GM12874 (cell line): ENCODE measurements at regions not wholly inside any gene's neighbourhood (a gene's known extent, or its start where the extent isn't known, plus 50 kb on each side); places are given as distances from the start of the nearest gene placed in this dataset.

ENCODE experiments used
- TF ChIP-seq, protein P1 (sequence below): IDR thresholded peaks from 2 replicates; pipeline ENCODE4 v1.5.1; 2011; ENCODE audit warnings: low read depth, mild to moderate bottlenecking, control low read depth, low read length, moderate library complexity; ENCODE audit not compliant: insufficient read depth

DNA sequence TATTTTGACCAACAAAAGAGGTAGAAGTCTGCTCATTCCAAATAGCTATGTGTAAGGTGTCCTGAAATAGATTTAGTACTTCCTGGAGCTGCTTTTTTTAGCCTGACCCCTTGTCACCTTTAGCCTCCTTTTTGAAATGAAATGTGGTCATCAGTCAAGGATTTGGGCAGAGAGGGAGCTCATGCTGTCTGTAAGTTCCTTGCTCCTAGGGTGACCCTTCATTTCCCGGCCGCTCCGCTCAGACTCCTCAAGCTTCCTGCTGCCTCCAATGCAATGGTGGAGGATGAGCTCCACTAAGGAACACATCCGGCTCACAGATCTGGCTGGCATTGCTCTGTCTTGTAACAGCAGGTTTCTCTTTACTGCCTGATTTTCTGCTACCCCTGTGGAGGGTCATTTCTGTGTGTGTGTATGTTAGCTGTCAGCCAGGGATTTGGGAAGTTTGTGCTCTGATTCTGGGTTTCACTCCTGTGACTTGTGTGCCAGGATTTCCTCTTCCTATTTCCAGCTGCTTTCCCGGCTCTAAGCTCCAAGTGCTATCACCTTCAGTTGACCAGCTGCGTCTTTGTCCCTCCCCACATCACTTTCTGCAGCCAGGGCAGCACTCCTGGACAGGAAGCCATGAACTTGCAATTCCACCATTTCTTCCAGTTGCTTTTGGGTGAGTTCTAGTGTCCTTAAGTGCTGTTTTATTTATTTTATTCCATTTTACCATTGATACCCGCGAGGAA, 265.9 kb downstream of the ICE1 start:
- TF ChIP-seq, protein P1, sequence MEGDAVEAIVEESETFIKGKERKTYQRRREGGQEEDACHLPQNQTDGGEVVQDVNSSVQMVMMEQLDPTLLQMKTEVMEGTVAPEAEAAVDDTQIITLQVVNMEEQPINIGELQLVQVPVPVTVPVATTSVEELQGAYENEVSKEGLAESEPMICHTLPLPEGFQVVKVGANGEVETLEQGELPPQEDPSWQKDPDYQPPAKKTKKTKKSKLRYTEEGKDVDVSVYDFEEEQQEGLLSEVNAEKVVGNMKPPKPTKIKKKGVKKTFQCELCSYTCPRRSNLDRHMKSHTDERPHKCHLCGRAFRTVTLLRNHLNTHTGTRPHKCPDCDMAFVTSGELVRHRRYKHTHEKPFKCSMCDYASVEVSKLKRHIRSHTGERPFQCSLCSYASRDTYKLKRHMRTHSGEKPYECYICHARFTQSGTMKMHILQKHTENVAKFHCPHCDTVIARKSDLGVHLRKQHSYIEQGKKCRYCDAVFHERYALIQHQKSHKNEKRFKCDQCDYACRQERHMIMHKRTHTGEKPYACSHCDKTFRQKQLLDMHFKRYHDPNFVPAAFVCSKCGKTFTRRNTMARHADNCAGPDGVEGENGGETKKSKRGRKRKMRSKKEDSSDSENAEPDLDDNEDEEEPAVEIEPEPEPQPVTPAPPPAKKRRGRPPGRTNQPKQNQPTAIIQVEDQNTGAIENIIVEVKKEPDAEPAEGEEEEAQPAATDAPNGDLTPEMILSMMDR: no peak

DNA sequence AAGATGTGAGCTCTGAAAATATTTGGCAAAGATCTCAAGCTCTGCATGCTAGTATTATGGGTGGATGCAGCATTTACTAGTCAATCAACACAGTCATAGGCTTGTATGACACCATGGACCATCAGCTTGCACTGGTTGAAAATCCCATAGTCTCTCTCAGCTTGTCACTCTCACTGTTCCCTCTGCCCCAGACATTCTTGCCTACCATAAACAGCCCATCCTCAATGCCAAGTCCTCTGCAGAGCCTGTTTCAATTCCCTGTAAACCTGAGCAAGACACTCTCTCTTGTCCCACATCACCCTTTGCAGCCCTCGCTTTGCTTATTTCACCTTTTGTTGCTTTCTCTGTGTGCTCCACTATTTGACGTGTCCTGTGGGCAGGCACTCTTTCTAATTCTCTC, 264.6 kb downstream of the ICE1 start:
- TF ChIP-seq, protein P1: no peak

DNA sequence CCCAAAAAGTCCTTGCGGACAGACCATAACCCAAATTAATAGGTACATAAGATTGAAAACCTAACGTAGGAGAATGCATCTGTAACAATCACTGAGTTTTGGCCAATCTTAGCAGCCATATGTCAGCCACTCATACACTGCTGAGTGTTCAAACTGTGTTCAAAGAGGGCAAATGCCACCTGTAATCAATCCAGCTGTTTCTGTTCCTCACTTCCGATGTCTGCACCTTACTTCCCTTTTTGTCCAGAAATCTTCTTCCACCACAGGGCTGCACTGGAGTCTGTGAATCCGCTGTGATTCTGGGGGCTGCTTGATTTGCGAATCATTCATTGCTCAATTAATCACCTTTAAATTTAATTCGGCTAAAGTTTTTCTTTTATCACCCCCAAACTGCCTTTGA, 263.9 kb downstream of the ICE1 start:
- TF ChIP-seq, protein P1: no peak

DNA sequence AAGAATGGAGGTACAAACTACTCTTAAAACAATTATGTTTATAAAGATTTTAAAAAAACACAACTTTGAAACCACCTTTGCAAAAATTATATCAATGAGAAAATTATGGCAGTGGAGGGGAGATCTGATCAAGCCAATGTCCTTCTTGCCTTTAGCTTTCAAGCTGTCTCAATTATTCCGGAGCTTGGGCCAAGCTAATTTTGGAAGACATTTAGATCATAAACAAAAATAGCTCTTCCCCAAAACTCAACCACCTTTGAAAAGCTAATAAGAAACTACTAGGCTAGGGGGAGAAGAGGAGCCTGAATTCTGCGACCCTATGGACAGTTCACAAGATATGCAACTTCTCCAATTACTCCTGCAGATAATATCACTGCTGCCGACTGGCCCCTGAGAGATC, 263.3 kb downstream of the ICE1 start:
- TF ChIP-seq, protein P1: no peak

DNA sequence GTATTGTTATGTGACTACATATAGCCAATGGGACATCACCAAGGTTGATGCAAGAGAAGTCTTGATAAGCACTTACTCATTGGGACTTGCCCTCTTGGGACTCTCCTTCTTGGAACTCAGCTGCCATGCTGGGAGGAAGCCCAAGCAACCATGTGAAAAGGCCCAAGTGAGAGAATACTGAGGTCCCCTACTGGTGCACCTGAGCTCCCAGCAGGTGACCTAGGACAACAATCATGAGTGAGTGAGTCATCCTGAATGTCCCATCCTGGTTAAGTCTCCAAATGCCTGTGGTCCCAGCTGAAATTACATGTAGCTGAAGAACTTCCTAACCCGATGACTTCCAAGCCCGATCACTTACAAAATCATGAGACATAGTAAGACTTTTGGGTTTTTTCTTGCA, 260.7 kb downstream of the ICE1 start:
- TF ChIP-seq, protein P1: no peak

DNA sequence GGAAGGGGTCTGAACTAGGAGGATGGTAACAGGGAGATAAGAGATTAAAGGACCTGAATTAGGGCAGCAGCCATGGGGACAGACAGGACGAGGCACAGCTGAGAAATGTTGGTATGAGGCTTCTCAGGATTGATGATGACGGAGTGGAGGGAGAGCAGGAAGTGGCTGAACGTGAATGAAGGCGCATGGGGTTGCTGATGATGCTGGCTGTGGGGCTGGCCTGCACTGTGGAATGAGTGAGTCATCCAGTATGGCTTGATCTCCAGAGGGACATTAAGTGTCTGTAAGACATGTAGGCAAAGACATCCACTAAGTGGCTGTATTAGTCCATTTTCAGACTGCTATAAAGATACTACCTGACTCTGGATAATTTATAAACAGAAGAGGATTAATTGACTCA, 256.4 kb downstream of the ICE1 start:
- TF ChIP-seq, protein P1: no peak

DNA sequence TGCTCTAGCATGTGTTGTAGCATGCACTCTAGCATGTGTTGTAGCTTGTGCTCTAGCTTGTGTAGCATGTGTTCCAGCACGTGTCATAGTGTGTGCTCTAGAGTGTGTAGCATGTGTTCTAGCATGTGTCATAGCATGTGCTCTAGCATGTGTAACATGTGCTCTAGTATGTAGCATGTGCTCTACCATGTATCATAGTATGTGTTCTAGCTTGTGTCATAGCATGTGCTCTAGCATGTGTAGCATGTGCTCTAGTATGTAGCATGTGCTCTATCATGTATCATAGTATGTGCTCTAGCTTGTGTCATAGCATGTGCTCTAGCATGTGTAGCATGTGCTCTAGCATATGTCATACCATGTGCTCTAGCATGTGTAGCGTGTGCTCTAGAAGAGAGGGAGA, 255.3 kb downstream of the ICE1 start:
- TF ChIP-seq, protein P1: no peak

DNA sequence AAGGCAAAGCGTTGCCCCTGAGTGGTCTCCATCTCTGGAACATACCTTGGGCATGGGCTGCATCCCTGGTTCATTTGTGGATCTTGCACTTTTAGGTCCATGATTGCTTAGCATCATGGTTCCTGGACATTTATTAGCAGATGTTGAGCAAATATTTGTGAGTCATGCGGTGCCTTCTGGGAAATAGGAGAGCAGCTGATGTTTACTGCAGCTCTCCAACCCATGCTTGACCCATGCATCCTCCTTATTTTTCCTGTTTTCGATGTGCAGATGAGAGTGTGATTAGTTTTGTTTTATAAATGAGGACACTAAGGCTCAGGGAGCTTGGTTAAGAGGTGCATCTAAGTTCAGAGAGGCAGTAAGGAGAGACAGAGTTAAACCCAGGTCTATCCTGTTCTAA, 253.7 kb downstream of the ICE1 start:
- TF ChIP-seq, protein P1: no peak
